ENCODE measurements at regions not wholly inside any gene's neighbourhood (a gene's known extent, or its start where the extent isn't known, plus 50 kb on each side); places are given as distances from the start of the nearest gene placed in this dataset.

DNA sequence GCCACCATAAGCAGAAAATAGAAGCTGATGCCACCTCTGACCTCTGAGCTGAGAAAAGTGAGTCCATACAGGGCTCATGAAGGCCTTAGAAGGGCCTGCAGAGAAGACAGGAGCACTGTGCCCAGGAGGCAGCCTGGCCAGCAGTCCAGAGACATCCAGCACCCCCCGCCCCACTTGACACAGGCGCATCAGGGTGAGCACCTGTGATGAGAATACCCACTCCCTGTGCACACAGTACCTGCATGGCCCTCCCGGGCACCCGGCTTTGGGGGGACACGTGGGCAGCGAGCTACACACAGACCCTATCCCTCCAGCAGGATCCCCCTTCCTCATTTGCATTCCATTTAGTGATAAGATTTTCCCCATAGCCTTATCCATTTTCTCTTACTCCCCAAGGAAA lies 63.6 kb upstream of the NSMCE3 start:
- TF ChIP-seq POLR2AphosphoS5 (IDR thresholded peaks at IDR 0.05) (no peak), POLR2A (IDR thresholded peaks at IDR 0.05) (no peak), EP300 (IDR thresholded peaks at IDR 0.05; ENCODE audit: low read depth) (no peak)
- TF ChIP-seq, protein P1, sequence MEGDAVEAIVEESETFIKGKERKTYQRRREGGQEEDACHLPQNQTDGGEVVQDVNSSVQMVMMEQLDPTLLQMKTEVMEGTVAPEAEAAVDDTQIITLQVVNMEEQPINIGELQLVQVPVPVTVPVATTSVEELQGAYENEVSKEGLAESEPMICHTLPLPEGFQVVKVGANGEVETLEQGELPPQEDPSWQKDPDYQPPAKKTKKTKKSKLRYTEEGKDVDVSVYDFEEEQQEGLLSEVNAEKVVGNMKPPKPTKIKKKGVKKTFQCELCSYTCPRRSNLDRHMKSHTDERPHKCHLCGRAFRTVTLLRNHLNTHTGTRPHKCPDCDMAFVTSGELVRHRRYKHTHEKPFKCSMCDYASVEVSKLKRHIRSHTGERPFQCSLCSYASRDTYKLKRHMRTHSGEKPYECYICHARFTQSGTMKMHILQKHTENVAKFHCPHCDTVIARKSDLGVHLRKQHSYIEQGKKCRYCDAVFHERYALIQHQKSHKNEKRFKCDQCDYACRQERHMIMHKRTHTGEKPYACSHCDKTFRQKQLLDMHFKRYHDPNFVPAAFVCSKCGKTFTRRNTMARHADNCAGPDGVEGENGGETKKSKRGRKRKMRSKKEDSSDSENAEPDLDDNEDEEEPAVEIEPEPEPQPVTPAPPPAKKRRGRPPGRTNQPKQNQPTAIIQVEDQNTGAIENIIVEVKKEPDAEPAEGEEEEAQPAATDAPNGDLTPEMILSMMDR (IDR thresholded peaks at IDR 0.05) = no peak
